A549 (cell line): ENCODE measurements at regions not wholly inside any gene's neighbourhood (a gene's known extent, or its start where the extent isn't known, plus 50 kb on each side); places are given as distances from the start of the nearest gene placed in this dataset.
"Not testable (repeated sequence)": the region's sequence is repeated elsewhere in the genome, so short reads cannot be mapped to it uniquely, and the experiment has no call there.

ENCODE experiments used
- BCL3 ChIP-seq: fragments of >200 bp; sonication (Bioruptor Twin); formaldehyde crosslinking; IDR thresholded peaks from 3 replicates; pipeline ENCODE4 v1.6.1; 2016
- EHMT2 ChIP-seq: fragments of 200-600 bp; sonication (generic); IDR thresholded peaks from 2 replicates; pipeline ENCODE4 v1.6.1; 2016; ENCODE audit warnings: antibody characterized with exemption, low read depth, mild to moderate bottlenecking, moderate library complexity
- EP300 ChIP-seq, 2 experiments: fragments of >200 bp; sonication (Bioruptor Twin); formaldehyde crosslinking; IDR thresholded peaks; 2 replicates in 1 of 2; 3 replicates in 1 of 2; pipeline ENCODE4 v1.6.1; 2016 to 2017
- HOXA7 ChIP-seq: fragments of 250-450 bp; sonication (Bioruptor Pico); IDR thresholded peaks from 2 replicates; pipeline ENCODE4 v1.5.0; 2020; ENCODE audit warnings: mild to moderate bottlenecking, moderate library complexity
- PBX3 ChIP-seq: IDR thresholded peaks from 2 replicates; pipeline ENCODE4 v1.6.1; 2012
- POLR2A ChIP-seq: IDR thresholded peaks from 2 replicates; pipeline ENCODE4 v1.6.1; 2012; ENCODE audit warnings: mild to moderate bottlenecking, low read length
- RCOR1 ChIP-seq: fragments of 150-350 bp; IDR thresholded peaks from 2 replicates; pipeline ENCODE4 v1.6.1; 2014; ENCODE audit warnings: antibody characterized with exemption, low read length, low read depth
- TF ChIP-seq, protein P1 (sequence below): fragments of >200 bp; sonication (Bioruptor Twin); formaldehyde crosslinking; IDR thresholded peaks from 3 replicates; pipeline ENCODE4 v1.5.1; 2016

- not testable (repeated sequence) for TF ChIP-seq EP300 (IDR thresholded peaks at IDR 0.05); RCOR1; POLR2A; PBX3; EHMT2; BCL3; HOXA7 (CRISPR knock-in tag)
- TF ChIP-seq, protein P1, sequence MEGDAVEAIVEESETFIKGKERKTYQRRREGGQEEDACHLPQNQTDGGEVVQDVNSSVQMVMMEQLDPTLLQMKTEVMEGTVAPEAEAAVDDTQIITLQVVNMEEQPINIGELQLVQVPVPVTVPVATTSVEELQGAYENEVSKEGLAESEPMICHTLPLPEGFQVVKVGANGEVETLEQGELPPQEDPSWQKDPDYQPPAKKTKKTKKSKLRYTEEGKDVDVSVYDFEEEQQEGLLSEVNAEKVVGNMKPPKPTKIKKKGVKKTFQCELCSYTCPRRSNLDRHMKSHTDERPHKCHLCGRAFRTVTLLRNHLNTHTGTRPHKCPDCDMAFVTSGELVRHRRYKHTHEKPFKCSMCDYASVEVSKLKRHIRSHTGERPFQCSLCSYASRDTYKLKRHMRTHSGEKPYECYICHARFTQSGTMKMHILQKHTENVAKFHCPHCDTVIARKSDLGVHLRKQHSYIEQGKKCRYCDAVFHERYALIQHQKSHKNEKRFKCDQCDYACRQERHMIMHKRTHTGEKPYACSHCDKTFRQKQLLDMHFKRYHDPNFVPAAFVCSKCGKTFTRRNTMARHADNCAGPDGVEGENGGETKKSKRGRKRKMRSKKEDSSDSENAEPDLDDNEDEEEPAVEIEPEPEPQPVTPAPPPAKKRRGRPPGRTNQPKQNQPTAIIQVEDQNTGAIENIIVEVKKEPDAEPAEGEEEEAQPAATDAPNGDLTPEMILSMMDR: not testable (repeated sequence)
Observed at GRCh38 chr10:27326748-27327147, 86.2 kb upstream of the ACBD5 start.
